Transverse colon (tissue), 4 donors: ENCODE measurements at regions not wholly inside any gene's neighbourhood (a gene's known extent, or its start where the extent isn't known, plus 50 kb on each side); places are given as distances from the start of the nearest gene placed in this dataset.

Experiments used
- EP300 ChIP-seq: sonication (generic); formaldehyde crosslinking; IDR thresholded peaks from one replicate; pipeline ENCODE4 v1.6.1; 2017; ENCODE audit warnings: antibody characterized with exemption, low read depth
- POLR2A ChIP-seq: fragments of 450-650 bp; IDR thresholded peaks from one replicate; pipeline ENCODE4 v1.6.1; 2016; ENCODE audit warnings: antibody characterized with exemption, mild to moderate bottlenecking, moderate library complexity
- POLR2AphosphoS5 ChIP-seq, 3 donors: sonication (generic); formaldehyde crosslinking; IDR thresholded peaks; one replicate each; pipeline ENCODE4 v1.6.1; 2016; ENCODE audit warnings: antibody characterized with exemption in 3 of 3
- TF ChIP-seq, protein P1 (sequence below), 5 experiments: fragments of 200-600 bp in 3 of 5; fragments of 450-650 bp in 2 of 5; sonication (generic) in 3 of 5; IDR thresholded peaks; 1 replicate in 2 of 5; 2 replicates in 3 of 5; pipeline ENCODE4 v1.5.1; 2016 to 2017; ENCODE audit warnings: antibody characterized with exemption in 5 of 5, inconsistent platforms in 3 of 5, mild to moderate bottlenecking in 2 of 5, moderate library complexity in 1 of 5

DNA sequence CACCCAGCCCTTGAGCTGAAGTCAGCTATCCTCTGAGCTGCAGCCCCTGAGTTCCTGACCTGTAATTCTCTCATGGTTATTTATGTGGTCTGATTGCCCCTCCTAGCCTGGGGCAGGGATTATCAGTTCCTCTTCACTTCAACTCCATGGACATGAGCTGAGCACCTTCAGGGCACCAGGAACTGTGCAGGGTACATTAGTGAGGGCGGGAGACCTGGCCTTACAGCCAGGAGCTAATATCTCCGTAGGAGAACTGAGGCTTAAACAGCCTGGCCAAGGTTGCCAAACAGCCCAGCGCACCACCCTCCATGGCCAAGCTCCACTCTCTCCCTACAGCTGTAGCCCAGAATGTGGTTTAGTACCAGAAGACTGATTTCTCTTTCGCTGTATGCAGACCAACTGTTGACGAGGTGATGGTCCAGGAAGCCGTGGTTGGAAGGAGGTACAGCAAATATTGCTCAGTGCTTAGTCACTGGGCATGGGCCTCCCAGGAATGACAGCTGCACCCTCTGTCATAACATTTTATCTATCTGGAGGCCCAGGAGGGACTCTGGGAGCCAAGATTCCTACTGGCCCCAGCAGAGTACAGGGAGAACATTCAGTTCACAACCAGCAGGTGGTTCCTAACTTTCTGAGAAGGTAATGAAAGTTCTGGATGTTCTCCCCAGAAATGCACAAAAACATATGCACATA lies 228.7 kb upstream of the SIX2 start:
- TF ChIP-seq POLR2A = no peak
- TF ChIP-seq, protein P1, sequence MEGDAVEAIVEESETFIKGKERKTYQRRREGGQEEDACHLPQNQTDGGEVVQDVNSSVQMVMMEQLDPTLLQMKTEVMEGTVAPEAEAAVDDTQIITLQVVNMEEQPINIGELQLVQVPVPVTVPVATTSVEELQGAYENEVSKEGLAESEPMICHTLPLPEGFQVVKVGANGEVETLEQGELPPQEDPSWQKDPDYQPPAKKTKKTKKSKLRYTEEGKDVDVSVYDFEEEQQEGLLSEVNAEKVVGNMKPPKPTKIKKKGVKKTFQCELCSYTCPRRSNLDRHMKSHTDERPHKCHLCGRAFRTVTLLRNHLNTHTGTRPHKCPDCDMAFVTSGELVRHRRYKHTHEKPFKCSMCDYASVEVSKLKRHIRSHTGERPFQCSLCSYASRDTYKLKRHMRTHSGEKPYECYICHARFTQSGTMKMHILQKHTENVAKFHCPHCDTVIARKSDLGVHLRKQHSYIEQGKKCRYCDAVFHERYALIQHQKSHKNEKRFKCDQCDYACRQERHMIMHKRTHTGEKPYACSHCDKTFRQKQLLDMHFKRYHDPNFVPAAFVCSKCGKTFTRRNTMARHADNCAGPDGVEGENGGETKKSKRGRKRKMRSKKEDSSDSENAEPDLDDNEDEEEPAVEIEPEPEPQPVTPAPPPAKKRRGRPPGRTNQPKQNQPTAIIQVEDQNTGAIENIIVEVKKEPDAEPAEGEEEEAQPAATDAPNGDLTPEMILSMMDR (IDR thresholded peaks at IDR 0.05) = no peak
- no peak for TF ChIP-seq POLR2AphosphoS5 (IDR thresholded peaks at IDR 0.05)
- no peak for TF ChIP-seq EP300
